Right lobe of liver (tissue), 6 donors: ENCODE measurements at regions not wholly inside any gene's neighbourhood (a gene's known extent, or its start where the extent isn't known, plus 50 kb on each side); places are given as distances from the start of the nearest gene placed in this dataset.

Experiments
- ATAC-seq, 4 donors: fragments of 200-7000 bp; cut with Tn5 transposase; one replicate each; pipeline ENCODE4 v1.9.1; 2020; ENCODE audit warnings: mild to moderate bottlenecking in 4 of 4, moderate library complexity in 4 of 4
- DNase-seq, 3 donors: peaks; one replicate each; pipeline ENCODE4 v3.0.0-alpha.2; 2020
- H3K27ac ChIP-seq, 3 donors: fragments of 200-600 bp; one replicate each; pipeline ENCODE4 v1.8.0; 2022
- H3K27me3 ChIP-seq, 2 donors: fragments of 200-600 bp; one replicate each; pipeline ENCODE4 v1.8.0; 2022
- H3K36me3 ChIP-seq, 4 donors: fragments of 200-600 bp; sonication (generic) in 1 of 4; one replicate each; pipeline versions ENCODE4 v1.5.1 to v1.8.0; 2017 to 2022; ENCODE audit warnings: control low read depth in 1 of 4
- H3K4me1 ChIP-seq, 4 donors: fragments of 200-600 bp; sonication (generic) in 1 of 4; one replicate each; pipeline versions ENCODE4 v1.5.1 to v1.8.0; 2017 to 2022; ENCODE audit warnings: control low read depth in 1 of 4
- H3K4me3 ChIP-seq, 3 donors: fragments of 200-600 bp; one replicate each; pipeline ENCODE4 v1.8.0; 2022
- H3K9me3 ChIP-seq, 4 donors: fragments of 200-600 bp; sonication (generic) in 1 of 4; one replicate each; pipeline versions ENCODE4 v1.5.1 to v1.8.0; 2017 to 2022; ENCODE audit warnings: control low read depth in 1 of 4
- CTCF ChIP-seq, 4 donors: fragments of 200-600 bp in 3 of 4; fragments of 450-650 bp in 1 of 4; IDR thresholded peaks; one replicate each; pipeline versions ENCODE4 v1.5.1 to v1.8.0; 2016 to 2022; ENCODE audit warnings: antibody characterized with exemption in 4 of 4, mild to moderate bottlenecking in 2 of 4
- POLR2A ChIP-seq: fragments of 450-650 bp; IDR thresholded peaks from one replicate; pipeline ENCODE4 v1.6.1; 2017; ENCODE audit warnings: antibody characterized with exemption, mild to moderate bottlenecking
- WGBS: methylation state at CpG from one replicate; pipeline ENCODE4 v1.1.6; 2018; ENCODE audit warnings: low coverage, low lambda C conversion rate; ENCODE audit not compliant: insufficient coverage; ENCODE audit errors: missing lambda C conversion rate; 5-methylcytosine and 5-hydroxymethylcytosine counted together
- intact Hi-C, 2 donors: fragments of 100-400 bp; cut with DNase I; formaldehyde crosslinking; loops; one replicate each; pipeline versions ENCODE4 v1.11.2 to v1.14.1; 2022
- donor health status: DM: no; HTN: yes; CAD: no.
- donor health status: DM: no; HTN: no; CAD: no.
- donor health status: DM: no; HTN: no; CAD: no.
- donor health status: DM: no; HTN: yes; CAD: no.
- donor health status: DM: no; HTN: yes; CAD: no.

- no peaks in the 10 kb centered on the region for H3K9me3 ChIP-seq
- no peaks in the 10 kb centered on the region for H3K4me1 ChIP-seq
- intact Hi-C loops: no loop called here
- H3K4me3 ChIP-seq: no peak overlapping the region
- H3K36me3 ChIP-seq: no peaks in the 10 kb centered on the region
- 5% methylated on average over 4 of the region's 65 CpGs for WGBS
- DNase-seq (peak in 2 of 3 donors; percentile 15 to 45), ATAC-seq (peak in 1 of 4 donors; percentile 16)
- H3K27ac ChIP-seq: no peak overlapping the region
- H3K27me3 ChIP-seq: peaks cover 0 to 5% of the 10 kb centered on the region in 2 donors
- TF ChIP-seq CTCF (IDR thresholded peaks at IDR 0.05): no peak
- no peak for TF ChIP-seq POLR2A
Measured at GRCh38 chr4:164383358-164384220, 370.3 kb upstream of the SMIM31 start.

GRCh38 chr4:164384416-164384815 is 369.5 kb upstream of the SMIM31 start:
- no peak for DNase-seq
- intact Hi-C loops: no loop called here
- Histone ChIP-seq H3K4me1 (no peaks in the 10 kb centered on the region), H3K27me3 (peaks cover 0 to 5% of the 10 kb centered on the region in 2 donors), H3K4me3 (no peak overlapping the region), H3K9me3 (no peaks in the 10 kb centered on the region), H3K27ac (no peak overlapping the region), H3K36me3 (no peaks in the 10 kb centered on the region)
- no peak for ATAC-seq
- WGBS: 47% methylated on average over 6 of the region's 8 CpGs
- TF ChIP-seq POLR2A (no peak), CTCF (IDR thresholded peaks at IDR 0.05) (no peak)

GRCh38 chr4:164396439-164396838 is 357.5 kb upstream of the SMIM31 start:
- intact Hi-C loops: no loop called here
- ATAC-seq (no peak), DNase-seq (no peak)
- no peak overlapping the region for H3K27ac ChIP-seq
- no peaks in the 10 kb centered on the region for H3K36me3 ChIP-seq
- TF ChIP-seq CTCF (IDR thresholded peaks at IDR 0.05) (no peak), POLR2A (no peak)
- no peaks in the 10 kb centered on the region for H3K4me1 ChIP-seq
- WGBS: 26% methylated on average over 4 of the region's 4 CpGs
- H3K4me3 ChIP-seq: no peak overlapping the region
- no peaks in the 10 kb centered on the region for H3K9me3 ChIP-seq
- no peaks in the 10 kb centered on the region for H3K27me3 ChIP-seq

- no peak overlapping the region for H3K4me3 ChIP-seq
- intact Hi-C loops: no loop called here
- H3K9me3 ChIP-seq: no peaks in the 10 kb centered on the region
- DNase-seq: no peak
- 50% methylated on average over 1 of the region's 1 CpG for WGBS
- H3K27me3 ChIP-seq: no peaks in the 10 kb centered on the region
- TF ChIP-seq POLR2A (no peak), CTCF (IDR thresholded peaks at IDR 0.05) (no peak)
- no peak overlapping the region for H3K27ac ChIP-seq
- ATAC-seq: no peak
- no peaks in the 10 kb centered on the region for H3K4me1 ChIP-seq
- H3K36me3 ChIP-seq: no peaks in the 10 kb centered on the region
Measured at GRCh38 chr4:164402554-164402953, 351.4 kb upstream of the SMIM31 start.
